Activated naive CD4-positive, alpha-beta T cell treated with anti-CD3 and anti-CD28 coated beads, Interleukin-2, amount 50 U/mL, for 24 hours (primary cell): ENCODE measurements at regions not wholly inside any gene's neighbourhood (a gene's known extent, or its start where the extent isn't known, plus 50 kb on each side); places are given as distances from the start of the nearest gene placed in this dataset.

ENCODE experiments used
- H3K27ac Mint-ChIP-seq: one replicate; pipeline ENCODE4 v1.8.0; 2021; ENCODE audit warnings: mild to moderate bottlenecking, mixed read lengths
- H3K27me3 Mint-ChIP-seq: one replicate; pipeline ENCODE4 v1.8.0; 2021; ENCODE audit warnings: mixed read lengths
- H3K36me3 Mint-ChIP-seq: one replicate; pipeline ENCODE4 v1.8.0; 2021; ENCODE audit warnings: mixed read lengths
- H3K4me1 Mint-ChIP-seq: one replicate; pipeline ENCODE4 v1.8.0; 2021; ENCODE audit warnings: mixed read lengths
- H3K4me3 Mint-ChIP-seq: one replicate; pipeline ENCODE4 v1.8.0; 2021; ENCODE audit warnings: mild to moderate bottlenecking, mixed read lengths
- H3K9me3 Mint-ChIP-seq: one replicate; pipeline ENCODE4 v1.8.0; 2021; ENCODE audit warnings: mixed read lengths

- H3K27ac Mint-ChIP-seq = no peak overlapping the region
- peaks cover 7% of the 10 kb centered on the region for H3K9me3 Mint-ChIP-seq
- H3K4me3 Mint-ChIP-seq = no peak overlapping the region
- no peaks in the 10 kb centered on the region for H3K36me3 Mint-ChIP-seq
- no peaks in the 10 kb centered on the region for H3K27me3 Mint-ChIP-seq
- no peaks in the 10 kb centered on the region for H3K4me1 Mint-ChIP-seq
Observed at GRCh38 chr6:9100869-9101580, 665.7 kb upstream of the SLC35B3 start.

GRCh38 chr6:9095729-9096128 is 660.4 kb upstream of the SLC35B3 start:
- no peaks in the 10 kb centered on the region for H3K36me3 Mint-ChIP-seq

GRCh38 chr6:9095137-9095536 is 659.8 kb upstream of the SLC35B3 start:
- Mint-ChIP-seq H3K4me3 (no peak overlapping the region), H3K4me1 (no peaks in the 10 kb centered on the region), H3K27me3 (no peaks in the 10 kb centered on the region), H3K27ac (no peak overlapping the region), H3K36me3 (no peaks in the 10 kb centered on the region), H3K9me3 (peaks cover 11% of the 10 kb centered on the region)

More at GRCh38 chr6:9095729-9096128, 660.4 kb upstream of the SLC35B3 start:
- Mint-ChIP-seq H3K27me3 (no peaks in the 10 kb centered on the region), H3K4me1 (no peaks in the 10 kb centered on the region), H3K9me3 (peaks cover 11% of the 10 kb centered on the region), H3K27ac (no peak overlapping the region), H3K4me3 (no peak overlapping the region)

GRCh38 chr6:9089724-9090123 is 654.4 kb upstream of the SLC35B3 start:
- H3K4me3 Mint-ChIP-seq = no peak overlapping the region
- H3K4me1 Mint-ChIP-seq = no peaks in the 10 kb centered on the region
- H3K27me3 Mint-ChIP-seq = no peaks in the 10 kb centered on the region
- no peaks in the 10 kb centered on the region for H3K36me3 Mint-ChIP-seq
- H3K27ac Mint-ChIP-seq = no peak overlapping the region
- H3K9me3 Mint-ChIP-seq = peaks cover 5% of the 10 kb centered on the region

- H3K27me3 Mint-ChIP-seq = no peaks in the 10 kb centered on the region
- no peak overlapping the region for H3K4me3 Mint-ChIP-seq
- peaks cover 5% of the 10 kb centered on the region for H3K9me3 Mint-ChIP-seq
- H3K27ac Mint-ChIP-seq = no peak overlapping the region
- H3K36me3 Mint-ChIP-seq = no peaks in the 10 kb centered on the region
- no peaks in the 10 kb centered on the region for H3K4me1 Mint-ChIP-seq
Observed at GRCh38 chr6:9087470-9087869, 652.1 kb upstream of the SLC35B3 start.

GRCh38 chr6:9086331-9086730 is 651.0 kb upstream of the SLC35B3 start:
- H3K4me3 Mint-ChIP-seq = no peak overlapping the region
- H3K27ac Mint-ChIP-seq = no peak overlapping the region
- no peaks in the 10 kb centered on the region for H3K36me3 Mint-ChIP-seq
- H3K9me3 Mint-ChIP-seq = peaks cover 5% of the 10 kb centered on the region
- no peaks in the 10 kb centered on the region for H3K27me3 Mint-ChIP-seq
- no peaks in the 10 kb centered on the region for H3K4me1 Mint-ChIP-seq

GRCh38 chr6:9085709-9086070 is 650.3 kb upstream of the SLC35B3 start:
- Mint-ChIP-seq H3K27me3 (no peaks in the 10 kb centered on the region), H3K4me3 (no peak overlapping the region), H3K9me3 (peaks cover 5% of the 10 kb centered on the region), H3K4me1 (no peaks in the 10 kb centered on the region), H3K27ac (no peak overlapping the region), H3K36me3 (no peaks in the 10 kb centered on the region)

- Mint-ChIP-seq H3K36me3 (no peaks in the 10 kb centered on the region), H3K9me3 (peaks cover 5% of the 10 kb centered on the region), H3K27me3 (no peaks in the 10 kb centered on the region), H3K27ac (no peak overlapping the region), H3K4me1 (no peaks in the 10 kb centered on the region), H3K4me3 (no peak overlapping the region)
Observed at GRCh38 chr6:9085054-9085708, 649.8 kb upstream of the SLC35B3 start.

GRCh38 chr6:9083108-9083507 is 647.8 kb upstream of the SLC35B3 start:
- H3K9me3 Mint-ChIP-seq = no peaks in the 10 kb centered on the region
- H3K27me3 Mint-ChIP-seq = no peaks in the 10 kb centered on the region
- H3K4me1 Mint-ChIP-seq = no peaks in the 10 kb centered on the region
- H3K4me3 Mint-ChIP-seq = no peak overlapping the region
- H3K27ac Mint-ChIP-seq = no peak overlapping the region
- H3K36me3 Mint-ChIP-seq = no peaks in the 10 kb centered on the region

- Mint-ChIP-seq H3K4me3 (no peak overlapping the region), H3K4me1 (no peaks in the 10 kb centered on the region), H3K27me3 (no peaks in the 10 kb centered on the region), H3K27ac (no peak overlapping the region), H3K36me3 (no peaks in the 10 kb centered on the region), H3K9me3 (no peaks in the 10 kb centered on the region)
Observed at GRCh38 chr6:9066726-9067125, 631.4 kb upstream of the SLC35B3 start.

- H3K27ac Mint-ChIP-seq = no peak overlapping the region
- no peaks in the 10 kb centered on the region for H3K36me3 Mint-ChIP-seq
- no peaks in the 10 kb centered on the region for H3K9me3 Mint-ChIP-seq
- H3K4me1 Mint-ChIP-seq = no peaks in the 10 kb centered on the region
- no peak overlapping the region for H3K4me3 Mint-ChIP-seq
- no peaks in the 10 kb centered on the region for H3K27me3 Mint-ChIP-seq
Observed at GRCh38 chr6:9064156-9064555, 628.8 kb upstream of the SLC35B3 start.

GRCh38 chr6:9062596-9062995 is 627.3 kb upstream of the SLC35B3 start:
- Mint-ChIP-seq H3K4me3 (no peak overlapping the region), H3K9me3 (no peaks in the 10 kb centered on the region), H3K36me3 (no peaks in the 10 kb centered on the region), H3K27ac (no peak overlapping the region), H3K27me3 (no peaks in the 10 kb centered on the region), H3K4me1 (no peaks in the 10 kb centered on the region)

- no peak overlapping the region for H3K27ac Mint-ChIP-seq
- no peaks in the 10 kb centered on the region for H3K36me3 Mint-ChIP-seq
- no peaks in the 10 kb centered on the region for H3K4me1 Mint-ChIP-seq
- no peak overlapping the region for H3K4me3 Mint-ChIP-seq
- H3K9me3 Mint-ChIP-seq = no peaks in the 10 kb centered on the region
- H3K27me3 Mint-ChIP-seq = no peaks in the 10 kb centered on the region
Observed at GRCh38 chr6:9057937-9058336, 622.6 kb upstream of the SLC35B3 start.

GRCh38 chr6:9056556-9056955 is 621.2 kb upstream of the SLC35B3 start:
- Mint-ChIP-seq H3K4me1 (no peaks in the 10 kb centered on the region), H3K36me3 (no peaks in the 10 kb centered on the region), H3K4me3 (no peak overlapping the region), H3K27ac (no peak overlapping the region), H3K27me3 (no peaks in the 10 kb centered on the region), H3K9me3 (no peaks in the 10 kb centered on the region)

GRCh38 chr6:9044426-9044825 is 609.1 kb upstream of the SLC35B3 start:
- Mint-ChIP-seq H3K9me3 (no peaks in the 10 kb centered on the region), H3K36me3 (no peaks in the 10 kb centered on the region), H3K27ac (no peak overlapping the region), H3K4me3 (no peak overlapping the region), H3K27me3 (no peaks in the 10 kb centered on the region), H3K4me1 (no peaks in the 10 kb centered on the region)

- Mint-ChIP-seq H3K27me3 (no peaks in the 10 kb centered on the region), H3K27ac (no peak overlapping the region), H3K9me3 (no peaks in the 10 kb centered on the region), H3K36me3 (no peaks in the 10 kb centered on the region), H3K4me3 (no peak overlapping the region), H3K4me1 (no peaks in the 10 kb centered on the region)
Observed at GRCh38 chr6:9040718-9041117, 605.4 kb upstream of the SLC35B3 start.

- Mint-ChIP-seq H3K27ac (no peak overlapping the region), H3K27me3 (no peaks in the 10 kb centered on the region), H3K36me3 (no peaks in the 10 kb centered on the region), H3K4me1 (no peaks in the 10 kb centered on the region), H3K9me3 (no peaks in the 10 kb centered on the region), H3K4me3 (no peak overlapping the region)
Observed at GRCh38 chr6:9039258-9039657, 603.9 kb upstream of the SLC35B3 start.
